Hepatocyte (in vitro differentiated cells): ENCODE measurements at regions not wholly inside any gene's neighbourhood (a gene's known extent, or its start where the extent isn't known, plus 50 kb on each side); places are given as distances from the start of the nearest gene placed in this dataset.
A peak's percentile ranks its signal among the peaks of the same experiment; 100 is the strongest.

Experiments used
- DNase-seq: peaks from one replicate; pipeline ENCODE4 v3.0.0-alpha.2; 2016; ENCODE audit warnings: low spot score
- H2AFZ ChIP-seq: fragments of 200-600 bp; sonication (generic); 2 replicates; pipeline ENCODE4 v1.6.0; 2016; ENCODE audit warnings: antibody characterized with exemption, mild to moderate bottlenecking
- H3K27ac ChIP-seq: fragments of 200-600 bp; sonication (generic); 2 replicates; pipeline ENCODE4 v1.5.1; 2016; ENCODE audit warnings: mild to moderate bottlenecking
- H3K27me3 ChIP-seq: fragments of 200-600 bp; sonication (generic); 2 replicates; pipeline ENCODE4 v1.6.1; 2016
- H3K36me3 ChIP-seq: fragments of 200-600 bp; sonication (generic); replicated peaks from 2 replicates; pipeline ENCODE4 v1.5.1; 2016; ENCODE audit warnings: low read depth; ENCODE audit not compliant: insufficient read depth
- H3K4me1 ChIP-seq: fragments of 200-600 bp; sonication (generic); 2 replicates; pipeline ENCODE4 v1.5.1; 2016; ENCODE audit warnings: mild to moderate bottlenecking, moderate library complexity; ENCODE audit not compliant: insufficient read depth
- H3K4me2 ChIP-seq: fragments of 200-600 bp; sonication (generic); 2 replicates; pipeline ENCODE4 v1.6.0; 2016
- H3K4me3 ChIP-seq: fragments of 200-600 bp; sonication (generic); 2 replicates; pipeline ENCODE4 v1.5.1; 2016; ENCODE audit warnings: mild to moderate bottlenecking
- H3K79me2 ChIP-seq: fragments of 200-600 bp; sonication (generic); 2 replicates; pipeline ENCODE4 v1.6.0; 2017; ENCODE audit warnings: mild to moderate bottlenecking
- H3K9me2 ChIP-seq: fragments of 200-600 bp; sonication (generic); replicated peaks from 2 replicates; pipeline ENCODE4 v1.6.0; 2017; ENCODE audit warnings: mild to moderate bottlenecking; ENCODE audit not compliant: insufficient read depth
- H3K9me3 ChIP-seq: fragments of 200-600 bp; sonication (generic); 2 replicates; pipeline ENCODE4 v1.5.1; 2016; ENCODE audit warnings: low read depth, mild to moderate bottlenecking
- H4K20me1 ChIP-seq: fragments of 200-600 bp; sonication (generic); 2 replicates; pipeline ENCODE4 v1.6.0; 2016; ENCODE audit warnings: mild to moderate bottlenecking; ENCODE audit not compliant: insufficient read depth, poor library complexity, severe bottlenecking
- EZH2 ChIP-seq: fragments of 200-600 bp; sonication (generic); IDR thresholded peaks from 2 replicates; pipeline ENCODE4 v1.6.1; 2016; ENCODE audit warnings: antibody characterized with exemption, mild to moderate bottlenecking, borderline replicate concordance
- EZH2phosphoT487 ChIP-seq: fragments of 200-600 bp; sonication (generic); IDR thresholded peaks from one replicate; pipeline ENCODE4 v1.6.1; 2018; ENCODE audit warnings: antibody characterized with exemption, mild to moderate bottlenecking, low read depth, moderate library complexity; ENCODE audit not compliant: unreplicated experiment, severe bottlenecking
- WGBS: methylation state at CpG from one replicate; pipeline ENCODE4 v1.1.6; 2016; ENCODE audit warnings: low lambda C conversion rate; ENCODE audit errors: missing lambda C conversion rate; 5-methylcytosine and 5-hydroxymethylcytosine counted together
- TF ChIP-seq, protein P1 (sequence below): fragments of 200-600 bp; sonication (generic); IDR thresholded peaks from 2 replicates; pipeline ENCODE4 v1.5.1; 2016; ENCODE audit warnings: antibody characterized with exemption, mild to moderate bottlenecking; ENCODE audit not compliant: poor library complexity

DNA sequence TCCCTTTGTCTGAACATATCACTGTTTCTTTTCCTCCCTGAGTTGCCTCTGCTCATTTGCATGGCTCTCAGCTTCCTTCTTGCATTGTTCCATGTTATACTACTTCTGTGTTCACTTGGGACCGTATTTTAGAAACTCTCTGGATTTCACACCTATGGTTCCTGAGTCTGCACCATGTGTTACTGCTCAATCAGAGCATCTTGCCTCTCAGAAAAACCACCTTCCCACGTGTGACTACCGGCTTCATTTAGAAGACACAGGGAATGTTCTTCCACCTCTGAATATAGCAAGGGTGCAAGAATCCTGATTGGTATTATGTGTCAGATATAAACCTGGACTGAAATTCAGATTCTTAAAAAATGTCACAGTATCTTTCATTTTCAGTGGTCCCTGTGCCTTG lies 731.2 kb downstream of the TDRD15 start:
- no peaks in the 10 kb centered on the region for H3K9me3 ChIP-seq
- H3K79me2 ChIP-seq: no peaks in the 10 kb centered on the region
- H2AFZ ChIP-seq: no peak overlapping the region
- no peak overlapping the region for H3K27ac ChIP-seq
- no peaks in the 10 kb centered on the region for H3K9me2 ChIP-seq
- no peaks in the 10 kb centered on the region for H4K20me1 ChIP-seq
- TF ChIP-seq, protein P1, sequence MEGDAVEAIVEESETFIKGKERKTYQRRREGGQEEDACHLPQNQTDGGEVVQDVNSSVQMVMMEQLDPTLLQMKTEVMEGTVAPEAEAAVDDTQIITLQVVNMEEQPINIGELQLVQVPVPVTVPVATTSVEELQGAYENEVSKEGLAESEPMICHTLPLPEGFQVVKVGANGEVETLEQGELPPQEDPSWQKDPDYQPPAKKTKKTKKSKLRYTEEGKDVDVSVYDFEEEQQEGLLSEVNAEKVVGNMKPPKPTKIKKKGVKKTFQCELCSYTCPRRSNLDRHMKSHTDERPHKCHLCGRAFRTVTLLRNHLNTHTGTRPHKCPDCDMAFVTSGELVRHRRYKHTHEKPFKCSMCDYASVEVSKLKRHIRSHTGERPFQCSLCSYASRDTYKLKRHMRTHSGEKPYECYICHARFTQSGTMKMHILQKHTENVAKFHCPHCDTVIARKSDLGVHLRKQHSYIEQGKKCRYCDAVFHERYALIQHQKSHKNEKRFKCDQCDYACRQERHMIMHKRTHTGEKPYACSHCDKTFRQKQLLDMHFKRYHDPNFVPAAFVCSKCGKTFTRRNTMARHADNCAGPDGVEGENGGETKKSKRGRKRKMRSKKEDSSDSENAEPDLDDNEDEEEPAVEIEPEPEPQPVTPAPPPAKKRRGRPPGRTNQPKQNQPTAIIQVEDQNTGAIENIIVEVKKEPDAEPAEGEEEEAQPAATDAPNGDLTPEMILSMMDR: no peak
- no peak for TF ChIP-seq EZH2
- TF ChIP-seq EZH2phosphoT487: no peak
- H3K4me1 ChIP-seq: no peaks in the 10 kb centered on the region
- H3K36me3 ChIP-seq: no peaks in the 10 kb centered on the region
- H3K4me3 ChIP-seq: no peak overlapping the region
- 88% methylated on average over 3 of the region's 3 CpGs for WGBS
- no peak overlapping the region for H3K4me2 ChIP-seq
- DNase-seq: no peak
- no peaks in the 10 kb centered on the region for H3K27me3 ChIP-seq

DNA sequence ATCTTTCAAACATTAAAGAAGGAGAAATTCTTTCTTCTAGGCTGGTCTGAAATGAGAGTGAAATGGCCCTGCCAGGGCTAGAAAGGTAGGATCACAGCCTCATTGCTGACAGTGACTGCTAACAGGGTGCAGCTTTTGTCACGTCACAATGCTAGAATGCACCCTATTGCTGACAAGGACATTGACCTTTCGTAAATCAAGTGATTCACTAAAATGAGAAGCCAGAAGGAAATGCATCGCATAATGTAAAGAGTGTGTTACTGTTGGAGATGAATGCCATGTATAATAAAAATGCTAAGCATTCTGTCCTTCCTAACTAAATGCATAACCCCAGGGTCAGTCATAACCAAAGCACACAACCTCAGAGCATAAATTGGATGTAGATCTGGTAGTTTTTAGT lies 732.9 kb downstream of the TDRD15 start:
- no peak overlapping the region for H2AFZ ChIP-seq
- no peak overlapping the region for H3K4me3 ChIP-seq
- no peaks in the 10 kb centered on the region for H3K27me3 ChIP-seq
- TF ChIP-seq EZH2: no peak
- TF ChIP-seq EZH2phosphoT487: no peak
- TF ChIP-seq, protein P1: no peak
- H3K9me3 ChIP-seq: no peaks in the 10 kb centered on the region
- H3K79me2 ChIP-seq: no peaks in the 10 kb centered on the region
- H4K20me1 ChIP-seq: no peaks in the 10 kb centered on the region
- H3K36me3 ChIP-seq: no peaks in the 10 kb centered on the region
- no peaks in the 10 kb centered on the region for H3K4me1 ChIP-seq
- H3K9me2 ChIP-seq: no peaks in the 10 kb centered on the region
- 88% methylated on average over 3 of the region's 3 CpGs for WGBS
- DNase-seq: no peak
- no peak overlapping the region for H3K4me2 ChIP-seq
- H3K27ac ChIP-seq: no peak overlapping the region

DNA sequence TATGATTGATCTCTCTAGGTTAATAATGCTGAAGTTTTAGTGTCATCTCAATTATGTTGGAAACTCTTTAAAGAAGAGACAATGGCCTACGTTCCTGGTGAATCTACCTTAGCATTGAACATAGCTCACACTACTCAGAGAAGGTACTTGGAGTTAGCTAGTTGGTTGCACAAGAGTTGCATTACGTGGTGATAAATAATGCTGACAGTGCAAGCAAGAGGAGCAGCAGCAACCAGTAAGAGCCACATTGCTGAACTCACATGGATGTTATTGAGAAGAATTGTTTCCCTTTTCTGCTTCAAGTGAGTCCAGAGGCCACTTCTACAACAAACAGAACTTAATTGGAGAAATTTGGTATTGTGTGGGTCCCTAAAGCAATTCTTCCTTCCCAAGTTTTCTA lies 737.1 kb downstream of the TDRD15 start:
- no peaks in the 10 kb centered on the region for H3K79me2 ChIP-seq
- H3K9me3 ChIP-seq: no peaks in the 10 kb centered on the region
- H3K27me3 ChIP-seq: no peaks in the 10 kb centered on the region
- H3K27ac ChIP-seq: no peak overlapping the region
- DNase-seq: peak; percentile 9
- no peaks in the 10 kb centered on the region for H3K36me3 ChIP-seq
- TF ChIP-seq EZH2 (no peak), EZH2phosphoT487 (no peak)
- TF ChIP-seq, protein P1: no peak
- no peaks in the 10 kb centered on the region for H3K9me2 ChIP-seq
- WGBS: 65% methylated on average over 2 of the region's 2 CpGs
- no peaks in the 10 kb centered on the region for H4K20me1 ChIP-seq
- H3K4me1 ChIP-seq: no peaks in the 10 kb centered on the region
- no peak overlapping the region for H3K4me3 ChIP-seq
- no peak overlapping the region for H2AFZ ChIP-seq
- H3K4me2 ChIP-seq: no peak overlapping the region

DNA sequence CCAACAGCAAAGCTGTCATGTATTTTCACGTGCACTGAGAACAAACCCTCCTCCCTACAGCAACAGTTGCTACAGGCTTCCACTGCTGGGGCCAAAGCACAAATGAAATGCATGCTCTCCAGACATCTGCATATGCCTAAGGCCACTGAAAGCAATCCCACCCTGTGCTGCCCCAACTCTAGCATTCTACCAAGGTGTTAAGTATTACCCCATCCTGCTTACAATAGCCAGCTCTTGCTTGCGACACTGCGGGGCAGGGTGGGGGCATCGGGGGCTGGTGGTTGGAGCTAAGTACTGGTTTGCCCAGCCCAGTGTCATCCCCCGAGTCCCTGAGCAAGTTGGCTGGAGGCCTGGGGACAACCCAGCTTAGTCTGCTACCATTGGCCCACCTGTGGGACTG lies 742.5 kb downstream of the TDRD15 start:
- H3K9me3 ChIP-seq: no peaks in the 10 kb centered on the region
- no peaks in the 10 kb centered on the region for H3K4me1 ChIP-seq
- 83% methylated on average over 5 of the region's 5 CpGs for WGBS
- DNase-seq: no peak
- no peaks in the 10 kb centered on the region for H3K79me2 ChIP-seq
- H3K27me3 ChIP-seq: no peaks in the 10 kb centered on the region
- no peak overlapping the region for H3K4me3 ChIP-seq
- no peak overlapping the region for H2AFZ ChIP-seq
- no peak overlapping the region for H3K27ac ChIP-seq
- no peak overlapping the region for H3K4me2 ChIP-seq
- no peaks in the 10 kb centered on the region for H4K20me1 ChIP-seq
- TF ChIP-seq, protein P1: no peak
- TF ChIP-seq EZH2 (no peak), EZH2phosphoT487 (no peak)
- H3K9me2 ChIP-seq: no peaks in the 10 kb centered on the region
- no peaks in the 10 kb centered on the region for H3K36me3 ChIP-seq
